ENCODE measurements at regions not wholly inside any gene's neighbourhood (a gene's known extent, or its start where the extent isn't known, plus 50 kb on each side); places are given as distances from the start of the nearest gene placed in this dataset.

DNA sequence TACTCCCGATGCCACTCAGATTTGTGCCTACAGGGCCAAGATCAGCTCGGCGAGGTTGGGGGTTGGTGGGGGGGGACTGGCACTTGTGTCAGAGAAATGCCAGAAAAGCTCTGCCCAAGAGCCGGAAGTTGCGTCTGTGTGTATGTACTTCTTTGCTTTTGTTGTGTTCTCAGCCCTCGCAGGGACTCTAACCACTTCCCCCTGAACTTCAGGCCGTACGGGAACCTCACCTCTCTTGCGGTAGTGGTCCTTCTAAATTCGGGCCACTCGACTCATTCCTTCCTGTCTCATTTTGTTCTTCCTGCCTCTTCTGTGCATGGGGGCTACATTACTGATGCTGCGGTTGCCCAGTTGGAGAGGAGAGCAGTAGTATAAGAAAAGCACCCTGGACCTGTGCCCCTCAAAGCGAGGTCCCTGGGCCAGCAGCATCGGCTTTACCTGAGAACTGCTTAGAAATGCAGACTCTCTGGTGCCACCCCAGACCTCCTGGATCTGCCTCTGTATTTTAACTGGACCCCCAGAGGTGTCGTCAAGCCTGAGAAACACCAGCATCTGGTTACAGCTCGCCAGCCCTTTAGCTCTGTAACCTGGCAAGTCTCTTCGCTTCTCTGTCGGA, 146.3 kb upstream of the RPS6KA3 start:
- intact Hi-C loops (cut with micrococcal nuclease) (no loop called here), in situ Hi-C loops (cut with MboI) (no loop called here)
- Histone ChIP-seq H4K20me1 (replicated peaks; ENCODE audit: control insufficient read depth, insufficient read depth, low read length) (no peaks in the 10 kb centered on the region; the same call in 1 of the 2 replicates), H3K27me3 (ENCODE audit: control insufficient read depth in 2 of 2, insufficient read depth in 2 of 2, low read length in 2 of 2) (peaks cover 2 to 13% of the 10 kb centered on the region in 2 experiments; a peak in 4 of 5 replicates), H3K4me1 (replicated peaks in 1 of 2; ENCODE audit: control insufficient read depth in 2 of 2, insufficient read depth in 2 of 2, low read length in 2 of 2) (no peaks in the 10 kb centered on the region), H3K79me2 (ENCODE audit: control insufficient read depth, insufficient read depth, low read length) (no peaks in the 10 kb centered on the region), H3K9ac (ENCODE audit: insufficient read depth in 1 of 2, low read depth in 2 of 2, low read length in 2 of 2) (no peak overlapping the region), H3K36me3 (ENCODE audit: control insufficient read depth, insufficient read depth, low read length) (no peaks in the 10 kb centered on the region), H3K9me3 (replicated peaks; ENCODE audit: control insufficient read depth, insufficient read depth, low read depth, low read length) (no peaks in the 10 kb centered on the region), H3K4me3 (no peak overlapping the region), H2AFZ (ENCODE audit: low read depth, low read length) (no peak overlapping the region), H3K4me2 (ENCODE audit: insufficient read depth, low read length) (no peak overlapping the region), H3K27ac (ENCODE audit: extremely low read depth, low read depth, low read length) (no peak overlapping the region), H3K9me1 (ENCODE audit: control insufficient read depth, insufficient read depth, low read length) (no peaks in the 10 kb centered on the region)
- DNase-seq (ENCODE audit: extremely low read depth in 1 of 4, low spot score in 3 of 4) (no peak), FAIRE-seq (no peak), ATAC-seq (no peak)
- ChIA-PET CTCF (ENCODE audit: low intra/inter-chr PET ratio) (no interaction called here), POLR2A (no interaction called here)
- TF ChIP-seq TARDBP (IDR thresholded peaks at IDR 0.05) (no peak), GTF2A2 (tag; IDR thresholded peaks at IDR 0.05) (no peak), TAF7 (tag; IDR thresholded peaks at IDR 0.05) (no peak), ZNF41 (CRISPR knock-in tag; conservative IDR thresholded peaks at IDR 0.05) (no peak), ESRRB (CRISPR knock-in tag; IDR thresholded peaks at IDR 0.05; ENCODE audit: borderline replicate concordance) (no peak), SOX6 (IDR thresholded peaks at IDR 0.05) (no peak), TRIM24 (IDR thresholded peaks at IDR 0.05) (no peak), JUND (IDR thresholded peaks at IDR 0.05; ENCODE audit: borderline replicate concordance, low read depth, low read length) (no peak), JUND (tag; IDR thresholded peaks at IDR 0.05; ENCODE audit: borderline replicate concordance, low read depth, low read length) (no peak)
- TF ChIP-seq, protein P1, sequence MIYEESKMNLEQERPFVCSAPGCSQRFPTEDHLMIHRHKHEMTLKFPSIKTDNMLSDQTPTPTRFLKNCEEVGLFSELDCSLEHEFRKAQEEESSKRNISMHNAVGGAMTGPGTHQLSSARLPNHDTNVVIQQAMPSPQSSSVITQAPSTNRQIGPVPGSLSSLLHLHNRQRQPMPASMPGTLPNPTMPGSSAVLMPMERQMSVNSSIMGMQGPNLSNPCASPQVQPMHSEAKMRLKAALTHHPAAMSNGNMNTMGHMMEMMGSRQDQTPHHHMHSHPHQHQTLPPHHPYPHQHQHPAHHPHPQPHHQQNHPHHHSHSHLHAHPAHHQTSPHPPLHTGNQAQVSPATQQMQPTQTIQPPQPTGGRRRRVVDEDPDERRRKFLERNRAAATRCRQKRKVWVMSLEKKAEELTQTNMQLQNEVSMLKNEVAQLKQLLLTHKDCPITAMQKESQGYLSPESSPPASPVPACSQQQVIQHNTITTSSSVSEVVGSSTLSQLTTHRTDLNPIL (CRISPR knock-in tag; IDR thresholded peaks at IDR 0.05): no peak
- WGBS (ENCODE audit: insufficient coverage, low coverage, missing lambda C conversion rate): 15% methylated on average over 13 of the region's 18 CpGs
- BruUV-seq (replicated peaks): no TSS peak

All from K562 (cell line).